Dermis microvascular lymphatic vessel endothelial cell (primary cell): ENCODE measurements at regions not wholly inside any gene's neighbourhood (a gene's known extent, or its start where the extent isn't known, plus 50 kb on each side); places are given as distances from the start of the nearest gene placed in this dataset.

Experiments
- DNase-seq, 2 donors: peaks; one replicate each; pipeline versions ENCODE4 v3.0.0 to v3.0.0-alpha.2; 2010; ENCODE audit warnings: low read depth in 2 of 2

- no peak for DNase-seq
Measured at GRCh38 chr12:91973813-91974212, 171.8 kb downstream of the BTG1 start.

GRCh38 chr12:91972896-91973295, 172.8 kb downstream of the BTG1 start:
- no peak for DNase-seq

- no peak for DNase-seq
Measured at GRCh38 chr12:91968777-91969171, 176.9 kb downstream of the BTG1 start.

GRCh38 chr12:91968076-91968776, 177.4 kb downstream of the BTG1 start:
- no peak for DNase-seq

GRCh38 chr12:91967590-91967989, 178.1 kb downstream of the BTG1 start:
- DNase-seq, result no peak

GRCh38 chr12:91965781-91966180, 179.9 kb downstream of the BTG1 start:
- DNase-seq, result no peak

GRCh38 chr12:91964501-91964900, 181.1 kb downstream of the BTG1 start:
- no peak for DNase-seq

- DNase-seq, result no peak
Measured at GRCh38 chr12:91959220-91959619, 186.4 kb downstream of the BTG1 start.

GRCh38 chr12:91958816-91959215, 186.8 kb downstream of the BTG1 start:
- no peak for DNase-seq

- DNase-seq, result no peak
Measured at GRCh38 chr12:91954747-91955146, 190.9 kb downstream of the BTG1 start.

GRCh38 chr12:91954326-91954725, 191.3 kb downstream of the BTG1 start:
- DNase-seq, result no peak

- DNase-seq, result no peak
Measured at GRCh38 chr12:91952916-91953315, 192.7 kb downstream of the BTG1 start.

- no peak for DNase-seq
Measured at GRCh38 chr12:91951571-91951970, 194.1 kb downstream of the BTG1 start.

GRCh38 chr12:91948504-91948903, 197.1 kb downstream of the BTG1 start:
- DNase-seq, result peak; percentile 64 to 82

GRCh38 chr12:91947459-91947858, 198.2 kb downstream of the BTG1 start:
- no peak for DNase-seq

- DNase-seq, result no peak
Measured at GRCh38 chr12:91944637-91945036, 201.0 kb downstream of the BTG1 start.

- no peak for DNase-seq
Measured at GRCh38 chr12:91940826-91941570, 204.6 kb downstream of the BTG1 start.

GRCh38 chr12:91940322-91940721, 205.3 kb downstream of the BTG1 start:
- no peak for DNase-seq

GRCh38 chr12:91937706-91938105, 207.9 kb downstream of the BTG1 start:
- no peak for DNase-seq

- no peak for DNase-seq
Measured at GRCh38 chr12:91937009-91937408, 208.6 kb downstream of the BTG1 start.

GRCh38 chr12:91935296-91935695, 210.3 kb downstream of the BTG1 start:
- DNase-seq, result no peak

- no peak for DNase-seq
Measured at GRCh38 chr12:91931111-91931510, 214.5 kb downstream of the BTG1 start.

GRCh38 chr12:91928501-91928900, 217.1 kb downstream of the BTG1 start:
- DNase-seq, result no peak
